ENCODE measurements at regions not wholly inside any gene's neighbourhood (a gene's known extent, or its start where the extent isn't known, plus 50 kb on each side); places are given as distances from the start of the nearest gene placed in this dataset.

- H3K4me3 ChIP-seq (ENCODE audit: low read depth in 1 of 3, low read length in 3 of 3): no peak overlapping the region
- H3K27ac ChIP-seq (ENCODE audit: low read depth in 1 of 2, low read length in 2 of 2): no peak overlapping the region
- H3K9me3 ChIP-seq (ENCODE audit: control insufficient read depth in 4 of 4, low read length in 3 of 4): peaks cover 0 to 3% (median 0%) of the 10 kb centered on the region in 4 donors
- 94% methylated on average over 2 of the region's 2 CpGs for WGBS
- DNase-seq (ENCODE audit: low spot score): no peak
- peaks cover 0 to 3% (median 0%) of the 10 kb centered on the region in 4 donors for H3K27me3 ChIP-seq (ENCODE audit: control insufficient read depth in 4 of 4, insufficient read depth in 4 of 4, low read length in 3 of 4)
- no peaks in the 10 kb centered on the region for H3K4me1 ChIP-seq (ENCODE audit: control insufficient read depth in 4 of 4, insufficient read depth in 4 of 4, low read length in 3 of 4)
- no peak overlapping the region for H3K9ac ChIP-seq (ENCODE audit: low read depth in 1 of 2, low read length in 2 of 2)
- H3K36me3 ChIP-seq (ENCODE audit: control insufficient read depth in 4 of 4, insufficient read depth in 3 of 4, low read depth in 1 of 4, low read length in 3 of 4): no peaks in the 10 kb centered on the region
- TF ChIP-seq YY1 (IDR thresholded peaks at IDR 0.05) (no peak), JUND (IDR thresholded peaks at IDR 0.05) (no peak), SP1 (IDR thresholded peaks at IDR 0.05) (no peak), NR2F2 (IDR thresholded peaks at IDR 0.05) (no peak), RAD21 (IDR thresholded peaks at IDR 0.05) (no peak), EGR1 (IDR thresholded peaks at IDR 0.05; ENCODE audit: low read depth in 2 of 2) (no peak), ZBTB33 (IDR thresholded peaks at IDR 0.05) (no peak), GABPA (IDR thresholded peaks at IDR 0.05 in 1 of 2, conservative IDR thresholded peaks at IDR 0.05 in 1 of 2) (no peak), RXRA (IDR thresholded peaks at IDR 0.05) (no peak), CTCF (IDR thresholded peaks at IDR 0.05; ENCODE audit: low read depth, low read length, missing input control) (no peak), HNF4A (conservative IDR thresholded peaks at IDR 0.05) (no peak), REST (IDR thresholded peaks at IDR 0.05) (no peak), HNF4G (IDR thresholded peaks at IDR 0.05) (no peak), ATF3 (IDR thresholded peaks at IDR 0.05) (no peak), FOXA1 (IDR thresholded peaks at IDR 0.05) (no peak), FOXA2 (IDR thresholded peaks at IDR 0.05) (no peak)
These were observed 436.8 kb downstream of the OMA1 start for GRCh38 chr1:58109646-58110200.

- TF ChIP-seq SP1 (IDR thresholded peaks at IDR 0.05): no peak
- Histone ChIP-seq H3K9me3 (ENCODE audit: control insufficient read depth in 4 of 4, low read length in 3 of 4) (no peaks in the 10 kb centered on the region), H3K4me1 (ENCODE audit: control insufficient read depth in 4 of 4, insufficient read depth in 4 of 4, low read length in 3 of 4) (no peaks in the 10 kb centered on the region), H3K36me3 (ENCODE audit: control insufficient read depth in 4 of 4, insufficient read depth in 3 of 4, low read depth in 1 of 4, low read length in 3 of 4) (no peaks in the 10 kb centered on the region), H3K27ac (ENCODE audit: low read depth in 1 of 2, low read length in 2 of 2) (no peak overlapping the region), H3K4me3 (ENCODE audit: low read depth in 1 of 3, low read length in 3 of 3) (no peak overlapping the region), H3K9ac (ENCODE audit: low read depth in 1 of 2, low read length in 2 of 2) (no peak overlapping the region), H3K27me3 (ENCODE audit: control insufficient read depth in 4 of 4, insufficient read depth in 4 of 4, low read length in 3 of 4) (peaks cover 0 to 3% (median 0%) of the 10 kb centered on the region in 4 donors)
- DNase-seq (ENCODE audit: low spot score): no peak
- 89% methylated on average over 2 of the region's 2 CpGs for WGBS
These were observed 437.7 kb downstream of the OMA1 start for GRCh38 chr1:58108783-58109182.

All from liver (tissue), 8 donors.